GM19025 (cell line): ENCODE measurements at regions not wholly inside any gene's neighbourhood (a gene's known extent, or its start where the extent isn't known, plus 50 kb on each side); places are given as distances from the start of the nearest gene placed in this dataset.
"Not testable (repeated sequence)": the region's sequence is repeated elsewhere in the genome, so short reads cannot be mapped to it uniquely, and the experiment has no call there.

Experiments used
- ATAC-seq: cut with Tn5 transposase; IDR thresholded peaks from one replicate; pipeline ENCODE4 v1.9.1; 2021; ENCODE audit warnings: mild to moderate bottlenecking, low read depth, moderate library complexity; ENCODE audit not compliant: unreplicated experiment

DNA sequence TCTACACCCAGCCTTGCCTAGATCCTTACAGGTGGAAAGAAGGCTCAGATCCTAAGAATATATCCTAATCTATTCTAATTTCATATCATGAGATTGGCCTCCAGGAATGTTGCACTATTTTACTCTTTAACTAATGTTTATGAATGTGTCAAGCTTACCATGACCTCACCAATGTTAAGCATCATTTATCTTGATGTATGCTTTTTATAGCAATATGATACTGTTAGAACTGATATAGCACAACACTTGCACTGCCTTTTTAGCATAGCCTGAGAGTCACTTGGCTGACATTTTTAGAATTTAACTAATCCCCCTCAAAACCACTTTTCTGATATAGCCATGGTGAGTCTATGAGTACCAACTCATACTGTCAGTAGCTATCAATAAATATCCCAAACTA, 191.5 kb upstream of the NR2F2 start:
- no peak for ATAC-seq

DNA sequence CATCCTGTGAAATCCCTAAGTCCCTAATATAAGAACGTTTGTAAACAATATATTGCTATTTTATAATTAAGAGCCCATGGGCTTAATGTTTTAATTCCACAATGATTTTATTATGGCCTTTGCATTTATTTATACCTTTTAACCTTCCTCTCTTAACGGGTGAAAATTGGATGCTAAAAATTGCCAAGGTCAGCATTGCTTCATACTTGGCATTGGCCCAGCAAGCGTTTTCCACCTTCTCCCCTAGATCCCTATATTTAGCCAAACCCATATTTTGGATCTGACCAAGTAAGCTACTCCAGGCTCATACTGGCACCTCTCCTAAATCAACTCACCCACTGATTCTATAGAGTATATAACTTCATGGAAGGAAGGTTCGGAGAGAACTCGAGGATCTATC, 188.0 kb upstream of the NR2F2 start:
- no peak for ATAC-seq

DNA sequence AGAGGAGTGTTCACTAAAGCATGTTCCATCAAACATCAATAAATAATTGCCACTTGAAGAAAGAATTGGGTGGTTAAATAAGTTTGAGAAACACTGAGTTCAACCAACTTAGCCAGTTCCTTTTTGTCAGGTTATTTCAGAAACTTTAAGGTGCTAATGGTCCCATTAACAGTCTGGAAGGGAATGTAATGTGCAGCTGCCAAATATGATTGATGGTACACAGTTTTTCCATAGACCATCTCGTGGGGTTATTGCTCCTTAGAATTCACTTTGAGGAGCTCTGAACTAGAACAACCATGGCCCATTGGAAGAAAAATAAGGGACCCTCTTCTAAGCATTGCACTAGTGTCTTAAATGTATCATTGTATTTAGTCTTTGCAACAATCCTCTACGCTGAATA, 185.8 kb upstream of the NR2F2 start:
- no peak for ATAC-seq

DNA sequence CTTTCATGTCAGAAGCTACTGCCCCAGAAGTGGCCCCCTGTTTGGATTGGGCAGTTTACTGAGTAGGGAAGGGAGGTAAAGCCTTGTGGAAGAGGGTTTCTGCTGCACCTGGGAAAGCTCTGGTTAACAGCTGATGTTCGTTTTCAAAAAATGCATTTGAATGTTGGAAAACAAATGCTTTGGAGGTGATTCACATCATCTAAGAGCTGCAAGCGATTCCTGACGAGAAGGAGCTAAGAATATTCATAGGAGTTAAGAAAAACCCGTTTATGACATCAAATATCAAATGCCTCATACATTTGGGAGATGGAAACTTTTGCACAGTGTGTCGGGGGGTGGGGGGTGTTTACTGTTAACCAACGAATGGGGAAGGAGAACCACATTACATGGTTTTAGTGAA, 183.8 kb upstream of the NR2F2 start:
- no peak for ATAC-seq

GRCh38 chr15:96147267-96147666, 183.2 kb upstream of the NR2F2 start:
- ATAC-seq: no peak

- ATAC-seq: no peak
Observed at GRCh38 chr15:96150254-96150653, 180.2 kb upstream of the NR2F2 start.

- not testable (repeated sequence) for ATAC-seq
Observed at GRCh38 chr15:96151749-96152148, 178.8 kb upstream of the NR2F2 start.

DNA sequence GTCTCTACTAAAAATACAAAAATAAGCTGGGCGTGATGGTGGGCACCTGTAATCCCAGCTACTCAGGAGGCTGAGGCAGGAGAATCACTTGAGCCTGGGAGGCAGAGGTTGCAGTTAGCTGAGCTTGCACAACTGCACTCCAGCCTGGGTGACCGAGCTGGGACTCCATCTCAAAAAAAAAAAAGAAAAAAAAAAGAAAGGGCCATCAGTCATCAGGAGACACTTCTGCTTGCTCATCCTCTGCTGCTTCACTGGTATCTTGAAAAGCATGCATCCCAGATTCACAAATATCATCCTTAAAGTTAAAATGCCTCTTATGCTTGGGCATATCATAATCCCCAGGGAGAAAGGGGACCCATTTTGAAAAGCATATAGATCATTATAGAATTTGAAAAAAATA, 176.6 kb upstream of the NR2F2 start:
- ATAC-seq: no peak

GRCh38 chr15:96158938-96159337, 171.6 kb upstream of the NR2F2 start:
- ATAC-seq: no peak

DNA sequence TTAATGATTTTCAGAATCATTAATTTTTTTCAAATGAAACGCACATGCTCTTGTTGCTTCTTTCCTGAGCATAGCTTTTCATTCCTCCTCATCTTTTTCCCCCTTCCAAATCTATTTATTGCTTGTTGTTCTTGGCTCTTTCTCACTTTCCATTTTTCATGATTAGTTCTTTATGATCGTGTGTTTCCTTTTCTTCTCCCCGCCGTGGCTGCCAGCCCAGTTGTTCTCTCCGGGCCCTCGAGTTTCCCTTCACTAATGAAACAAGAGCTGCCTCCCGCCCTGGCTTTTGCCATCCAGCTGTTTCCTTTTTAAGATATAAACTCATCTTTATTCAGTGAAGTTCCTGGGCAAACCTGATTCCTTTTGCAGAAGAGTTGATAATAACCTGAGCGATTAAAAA, 170.2 kb upstream of the NR2F2 start:
- ATAC-seq: no peak

DNA sequence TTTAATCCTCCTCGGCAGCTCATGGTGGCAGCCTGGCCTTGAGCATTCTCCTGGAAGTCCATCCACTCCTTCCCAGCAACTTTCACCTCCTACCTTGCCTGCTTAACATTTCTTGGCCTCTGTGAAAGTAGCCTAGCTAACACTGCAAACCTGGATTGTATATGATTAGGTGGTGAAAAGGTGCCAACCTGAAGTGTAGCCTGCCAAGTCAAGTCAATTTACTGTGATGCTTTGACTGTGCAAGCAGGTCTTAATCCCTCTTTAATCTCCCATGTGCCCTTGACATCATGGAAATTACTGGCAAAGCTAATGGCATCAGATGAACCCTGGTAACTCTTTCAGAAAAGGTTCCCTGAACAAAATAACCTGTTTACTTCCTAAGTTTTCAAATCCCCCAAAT, 169.7 kb upstream of the NR2F2 start:
- ATAC-seq: no peak

- ATAC-seq: no peak
Observed at GRCh38 chr15:96162322-96162721, 168.2 kb upstream of the NR2F2 start.

DNA sequence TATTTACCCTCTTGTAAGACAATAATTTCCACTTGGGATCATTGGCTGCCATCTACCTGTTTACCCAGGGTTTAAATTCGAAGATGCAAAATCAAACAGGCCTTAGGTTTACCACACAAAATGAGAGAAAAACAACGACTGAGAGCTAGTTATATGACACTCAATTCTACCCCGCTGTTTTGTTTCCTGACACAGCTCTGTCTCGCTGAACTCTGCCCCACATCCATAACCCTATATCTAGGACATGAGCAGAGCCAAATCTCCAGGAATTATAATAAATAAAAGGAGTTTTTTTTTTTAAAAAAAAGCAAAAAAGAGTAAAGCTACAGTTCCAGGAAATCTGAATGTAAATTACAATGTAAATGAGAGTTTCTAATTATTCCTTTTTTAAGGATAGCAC, 165.4 kb upstream of the NR2F2 start:
- no peak for ATAC-seq

DNA sequence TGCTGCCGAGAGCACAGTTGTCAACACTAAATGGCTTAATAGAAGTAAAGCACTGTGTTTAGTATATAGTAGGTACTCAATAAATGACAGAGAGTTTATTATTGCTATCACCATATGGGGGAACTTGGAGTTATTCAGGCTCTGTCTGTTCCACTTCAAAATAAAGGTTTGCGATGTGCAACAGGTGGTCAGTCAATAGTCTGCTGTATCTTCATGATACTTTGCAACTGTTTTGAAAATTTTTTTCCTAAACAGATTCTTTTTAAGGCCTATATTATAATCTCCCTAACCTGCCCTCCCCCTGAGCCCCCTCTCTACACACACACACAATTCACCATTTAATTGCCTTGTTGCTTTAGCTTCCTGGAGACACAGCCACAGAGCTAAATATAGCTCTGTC, 164.7 kb upstream of the NR2F2 start:
- no peak for ATAC-seq

- no peak for ATAC-seq
Observed at GRCh38 chr15:96166223-96167200, 164.0 kb upstream of the NR2F2 start.

DNA sequence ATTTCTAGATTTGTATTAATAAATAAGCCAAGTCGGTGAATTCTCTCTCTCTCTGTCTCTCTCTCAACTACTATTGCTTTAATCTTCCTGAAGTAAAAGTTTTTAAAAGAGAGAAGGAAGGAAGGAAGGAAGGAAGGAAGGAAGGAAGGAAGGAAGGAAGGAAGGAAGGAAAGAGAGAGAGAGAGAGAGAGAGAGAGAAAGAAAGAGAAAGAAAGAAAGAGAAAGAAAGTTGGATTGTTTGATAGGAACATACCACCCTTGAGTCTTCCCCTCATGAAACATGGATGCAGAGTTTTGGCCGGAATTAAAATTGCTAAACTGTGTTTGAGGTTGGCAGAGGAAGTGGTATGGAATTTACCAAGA, 159.9 kb upstream of the NR2F2 start:
- ATAC-seq: not testable (repeated sequence)

- ATAC-seq: no peak
Observed at GRCh38 chr15:96170979-96171739, 159.3 kb upstream of the NR2F2 start.

GRCh38 chr15:96171853-96172296, 158.6 kb upstream of the NR2F2 start:
- no peak for ATAC-seq

GRCh38 chr15:96172417-96172816, 158.1 kb upstream of the NR2F2 start:
- no peak for ATAC-seq

DNA sequence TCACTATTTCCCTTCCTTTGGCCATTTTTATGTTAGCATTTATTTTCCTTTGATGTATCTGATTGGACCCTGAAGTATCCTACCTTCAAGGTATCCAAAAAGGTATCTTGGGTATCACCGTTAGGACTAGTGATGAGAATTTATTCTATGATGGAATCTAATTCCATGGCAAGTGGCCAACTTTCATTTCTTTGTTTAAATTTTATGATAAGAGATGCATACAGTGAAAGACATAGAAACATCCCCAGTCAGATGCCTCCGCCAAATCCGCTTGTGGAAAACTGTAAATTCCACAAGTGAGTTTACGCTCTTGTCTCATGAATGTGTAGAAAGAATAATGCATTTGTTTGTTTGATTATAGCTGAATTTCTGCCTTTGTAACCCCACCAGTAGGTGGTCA, 153.7 kb upstream of the NR2F2 start:
- ATAC-seq: no peak

DNA sequence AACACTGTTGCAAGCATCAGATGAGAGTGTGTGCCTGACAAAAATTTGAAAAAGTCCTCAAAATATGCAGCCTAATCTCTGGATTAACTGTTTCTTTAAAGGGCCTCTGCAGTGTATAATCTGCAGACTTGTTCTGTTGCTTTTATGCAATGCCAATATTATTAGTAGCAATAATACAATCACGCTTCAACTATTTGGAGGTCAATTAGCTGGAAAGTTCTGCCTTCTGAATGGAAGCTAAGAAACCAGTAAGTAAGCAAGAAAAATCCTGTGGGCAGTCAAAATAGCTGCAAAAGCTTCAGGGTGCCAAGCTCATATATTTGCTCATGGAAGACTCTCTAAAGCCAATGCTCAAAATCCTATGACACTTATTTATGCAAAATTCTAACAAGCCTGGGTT, 153.2 kb upstream of the NR2F2 start:
- ATAC-seq: no peak
